GM18511 (cell line): ENCODE measurements at regions not wholly inside any gene's neighbourhood (a gene's known extent, or its start where the extent isn't known, plus 50 kb on each side); places are given as distances from the start of the nearest gene placed in this dataset.
A peak's percentile ranks its signal among the peaks of the same experiment; 100 is the strongest.

ENCODE experiments used
- ATAC-seq: cut with Tn5 transposase; IDR thresholded peaks from one replicate; pipeline ENCODE4 v1.9.1; 2021; ENCODE audit warnings: mild to moderate bottlenecking, moderate library complexity; ENCODE audit not compliant: unreplicated experiment

- peak; percentile 96 for ATAC-seq
Observed at GRCh38 chr12:27179400-27180214, 64.5 kb upstream of the STK38L start.

- ATAC-seq = no peak
Observed at GRCh38 chr12:27180906-27181505, 63.1 kb upstream of the STK38L start.

DNA sequence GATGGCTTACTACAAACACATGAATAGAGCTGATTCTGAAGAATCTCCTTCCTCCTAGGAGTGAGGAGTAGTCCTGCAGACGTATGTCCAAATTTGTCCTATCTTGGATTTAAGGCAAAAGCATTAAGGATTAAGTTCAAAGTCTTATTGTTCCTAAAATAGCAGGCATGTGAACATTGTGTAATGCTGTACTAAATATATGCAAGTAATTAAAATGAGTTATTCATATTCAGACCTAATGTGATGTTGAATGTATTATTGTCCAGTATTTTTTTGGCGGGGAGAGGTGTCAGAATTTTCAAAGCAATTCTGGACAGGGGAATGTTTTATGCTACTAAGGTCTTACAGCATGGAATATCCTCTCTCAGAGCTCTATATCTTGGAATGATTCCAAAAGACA lies 60.7 kb upstream of the STK38L start:
- ATAC-seq = no peak

DNA sequence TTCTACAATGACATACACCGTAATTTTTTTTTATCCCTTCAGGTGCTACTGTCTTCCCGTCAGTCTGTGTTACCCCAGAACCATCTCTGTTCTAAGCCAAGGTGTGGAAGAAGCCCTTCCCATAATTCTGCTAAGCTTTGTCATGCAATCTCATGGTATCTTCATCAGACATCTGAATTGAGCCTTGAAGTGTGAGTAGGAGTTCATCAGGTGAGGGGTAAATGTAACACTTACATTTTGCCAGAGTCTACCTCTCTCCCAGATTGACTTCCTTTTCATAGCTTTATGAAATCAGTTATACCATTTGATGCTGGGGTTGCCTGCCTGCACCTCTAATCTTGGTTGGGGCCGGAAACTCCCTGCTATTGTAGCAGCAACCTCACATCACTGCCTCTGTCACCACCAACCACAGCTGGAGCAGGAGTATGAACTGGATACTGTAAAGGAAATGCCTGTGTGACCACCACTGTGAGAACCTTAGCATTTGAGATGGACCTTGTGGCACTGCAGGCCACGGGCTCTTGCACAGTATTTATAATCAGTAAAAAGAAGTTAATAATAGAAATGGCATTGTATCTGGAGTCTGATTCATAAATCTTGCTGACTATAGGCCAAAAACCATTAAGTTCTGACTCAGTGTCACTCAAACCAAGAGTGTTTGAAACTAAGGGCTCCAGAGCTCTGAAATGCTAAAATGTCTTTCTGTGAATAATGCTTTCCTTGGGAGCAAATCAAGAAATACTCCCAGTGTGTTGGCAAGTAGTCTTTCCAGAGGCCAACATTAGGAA lies 58.7 kb upstream of the STK38L start:
- ATAC-seq = peak; percentile 93

DNA sequence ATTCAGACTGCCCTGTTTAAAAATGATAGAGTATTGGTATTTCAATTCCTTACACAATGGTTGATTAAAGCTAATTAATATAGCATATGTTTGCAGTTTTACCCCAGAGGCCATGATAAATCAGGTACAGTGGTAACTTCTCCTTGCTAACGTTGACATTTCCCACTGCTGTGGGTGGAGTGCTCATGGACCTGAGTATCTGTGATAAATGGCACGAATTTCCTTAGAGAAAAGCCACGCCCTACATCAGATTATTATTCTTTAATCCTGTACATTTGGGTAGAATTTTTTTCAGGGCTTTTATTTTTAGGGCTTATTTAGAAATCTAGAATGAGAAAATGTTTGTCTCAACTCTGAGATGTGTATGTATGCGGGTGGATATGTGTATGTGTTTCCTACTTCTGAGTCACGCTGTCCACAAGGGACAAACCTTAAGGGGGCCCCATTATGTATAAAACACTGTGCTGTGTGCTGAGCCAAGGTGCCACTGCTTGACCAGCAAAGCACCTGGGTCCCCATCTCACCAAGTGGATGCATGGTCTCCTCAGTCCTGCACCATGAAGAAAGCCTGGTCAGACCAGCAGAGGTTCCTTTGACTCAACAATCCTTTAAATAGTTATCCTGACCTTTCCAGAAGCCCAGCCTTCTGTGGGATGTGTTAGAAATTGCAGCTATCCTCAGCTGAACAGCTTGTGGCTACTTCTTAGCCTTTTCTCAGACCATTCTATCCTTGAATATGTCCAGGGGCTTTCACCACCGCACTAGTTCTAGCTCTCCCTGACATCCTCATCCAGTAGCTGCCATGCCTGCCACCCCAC lies 57.9 kb upstream of the STK38L start:
- ATAC-seq = no peak

DNA sequence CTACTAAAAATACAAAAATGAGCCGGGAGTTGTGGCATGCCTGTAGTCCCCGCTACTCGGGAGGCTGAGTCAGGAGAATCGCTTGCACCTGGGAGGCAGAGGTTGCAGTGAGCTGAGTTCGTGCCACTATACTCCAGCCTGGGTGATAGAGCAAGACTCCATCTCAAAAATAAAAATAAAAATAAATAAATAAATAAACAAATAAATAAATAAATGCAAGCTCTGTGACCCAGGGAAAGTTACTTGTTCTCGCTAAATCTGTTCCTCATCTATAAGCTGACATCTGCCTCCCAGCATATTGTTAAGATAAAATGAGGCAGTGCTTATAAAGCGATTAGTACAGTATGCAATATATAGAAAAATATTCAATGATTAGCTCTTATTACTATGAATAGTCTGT lies 56.4 kb upstream of the STK38L start:
- no peak for ATAC-seq

DNA sequence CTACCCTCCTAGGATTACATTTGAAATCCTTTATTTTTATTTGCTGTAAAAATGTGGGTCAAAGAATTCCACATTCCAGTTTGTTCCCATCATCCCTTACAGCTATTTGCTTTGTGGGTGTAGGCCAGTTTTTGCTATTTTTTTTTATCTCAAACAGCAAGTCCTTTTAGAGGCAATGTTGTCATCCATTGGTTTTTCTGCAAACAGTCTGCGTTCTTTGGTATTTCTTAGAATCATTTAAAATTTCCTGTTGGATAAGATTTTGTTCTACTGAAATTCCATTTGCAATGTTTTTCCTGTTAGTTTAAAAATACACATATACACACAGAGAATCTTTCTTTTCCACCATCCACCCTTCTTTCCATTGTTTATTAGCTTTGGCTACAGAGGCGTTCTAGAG lies 53.3 kb upstream of the STK38L start:
- no peak for ATAC-seq

DNA sequence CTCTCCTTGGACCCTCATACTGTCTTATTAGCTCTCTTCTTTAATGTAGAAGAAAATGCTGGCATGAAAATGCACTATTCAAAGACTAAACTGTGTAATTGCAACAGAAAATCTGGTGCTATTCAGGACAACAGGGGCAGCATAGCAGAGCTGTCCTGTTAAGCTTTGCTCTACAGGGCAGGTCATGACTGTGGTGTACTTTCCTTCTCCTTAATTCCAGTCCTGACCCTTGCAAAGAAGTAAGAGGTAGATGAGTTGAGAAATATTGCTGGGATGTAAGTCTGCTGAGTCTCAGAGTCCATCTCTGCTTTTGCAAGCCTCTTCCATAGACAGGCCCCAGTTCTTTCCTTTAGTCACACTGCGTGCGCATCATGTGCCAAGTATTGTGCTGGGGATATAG lies 52.6 kb upstream of the STK38L start:
- no peak for ATAC-seq

DNA sequence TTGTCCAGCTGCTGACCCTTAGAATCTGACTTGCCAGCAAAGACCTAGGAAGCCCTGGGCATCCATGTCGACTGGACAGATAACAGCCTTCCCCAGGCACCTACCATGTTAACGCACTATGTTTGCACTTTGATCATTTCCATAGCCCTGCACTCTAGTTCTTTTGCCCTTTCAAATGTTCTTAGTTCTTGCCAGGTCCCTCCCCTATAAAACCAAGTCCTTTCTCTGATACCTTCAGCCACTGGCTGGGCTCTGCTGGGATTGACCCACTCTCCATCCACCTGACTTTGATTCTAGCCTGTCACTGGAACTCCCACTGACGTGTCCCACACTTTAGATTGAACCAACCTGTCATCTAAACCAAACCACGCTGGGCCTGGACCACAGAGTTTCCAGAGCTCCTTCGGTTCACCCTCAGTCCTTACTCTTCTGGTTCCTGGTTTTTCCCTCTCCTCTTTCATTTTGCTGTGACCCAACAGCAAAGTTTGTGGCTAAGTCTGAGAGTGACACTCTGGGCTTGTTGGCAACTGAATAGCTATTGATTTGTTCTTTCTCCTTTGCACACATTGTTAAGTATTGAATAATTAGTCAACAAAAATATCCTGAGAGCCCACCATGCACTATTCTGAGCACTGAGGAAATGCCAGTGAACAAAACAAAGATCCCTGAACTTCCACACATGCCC lies 51.8 kb upstream of the STK38L start:
- no peak for ATAC-seq

GRCh38 chr12:27193106-27193505 lies 51.0 kb upstream of the STK38L start:
- no peak for ATAC-seq

- no peak for ATAC-seq
Observed at GRCh38 chr12:27193854-27194544, 50.1 kb upstream of the STK38L start.
